ENCODE measurements at regions not wholly inside any gene's neighbourhood (a gene's known extent, or its start where the extent isn't known, plus 50 kb on each side); places are given as distances from the start of the nearest gene placed in this dataset.

GRCh38 chr19:31513841-31514240, 164.6 kb upstream of the TSHZ3 start:
- Histone ChIP-seq H3K9me3 (ENCODE audit: insufficient read depth in 2 of 2, low read depth in 1 of 2, low read length in 1 of 2) (no peaks in the 10 kb centered on the region), H2BK12ac (ENCODE audit: low read depth, low read length) (0 out of 2 replicates have a peak overlapping the region, but pooled peaks have one; percentile 39), H3K27me3 (replicated peaks in 1 of 4; ENCODE audit: control insufficient read depth in 3 of 4, extremely low read depth in 1 of 4, insufficient read depth in 3 of 4, low read length in 3 of 4) (no peaks in the 10 kb centered on the region), H3K4me2 (ENCODE audit: insufficient read depth in 1 of 2, low read depth in 2 of 2, low read length in 2 of 2) (no peak overlapping the region), H4K20me1 (replicated peaks in 1 of 2; ENCODE audit: control insufficient read depth in 1 of 2, insufficient read depth in 2 of 2, low read length in 2 of 2) (no peaks in the 10 kb centered on the region), H4K91ac (replicated peaks; ENCODE audit: insufficient read length, low read length) (peak overlapping the region; percentile 41), H3K36me3 (ENCODE audit: control insufficient read depth in 2 of 4, insufficient read depth in 4 of 4, low read length in 3 of 4) (no peaks in the 10 kb centered on the region), H3K56ac (replicated peaks; ENCODE audit: insufficient read length, low read depth, low read length) (no peak overlapping the region), H3K23me2 (ENCODE audit: low read depth, low read length) (no peaks in the 10 kb centered on the region), H3K79me1 (ENCODE audit: low read depth, low read length) (no peaks in the 10 kb centered on the region), H3K18ac (ENCODE audit: extremely low read depth, low read length) (no peak overlapping the region; the same call in 1 of the 2 replicates), H3K4me3 (ENCODE audit: extremely low read depth in 1 of 4, insufficient read depth in 2 of 4, low read depth in 3 of 4, low read length in 4 of 4) (no peak overlapping the region), H2AFZ (ENCODE audit: low read length) (no peak overlapping the region), H3K79me2 (ENCODE audit: control insufficient read depth in 1 of 2, insufficient read depth in 2 of 2, low read length in 2 of 2) (no peaks in the 10 kb centered on the region), H2AK5ac (ENCODE audit: low read depth, low read length) (no peak overlapping the region), H3K4me1 (replicated peaks in 1 of 4; ENCODE audit: control insufficient read depth in 3 of 4, insufficient read depth in 4 of 4, low read length in 3 of 4) (peaks cover 0 to 6% (median 0%) of the 10 kb centered on the region in 4 experiments; a peak in 3 of 7 replicates), H2BK120ac (replicated peaks; ENCODE audit: low read depth, low read length) (no peak overlapping the region), H2BK5ac (ENCODE audit: low read depth, low read length) (no peak overlapping the region), H2BK15ac (ENCODE audit: low read length) (0 out of 2 replicates have a peak overlapping the region, but pooled peaks have one; percentile 72), H3K14ac (ENCODE audit: insufficient read length) (no peak overlapping the region), H3K23ac (ENCODE audit: insufficient read length) (no peak overlapping the region), H3K27ac (ENCODE audit: low read depth, low read length) (no peak overlapping the region), H4K5ac (ENCODE audit: insufficient read length, low read depth, low read length) (no peak overlapping the region), H3K4ac (replicated peaks; ENCODE audit: insufficient read length, low read depth, low read length) (no peak overlapping the region), H3K9ac (replicated peaks in 1 of 4; ENCODE audit: extremely low read depth in 1 of 4, low read depth in 3 of 4, low read length in 3 of 4) (no peak overlapping the region), H4K8ac (ENCODE audit: extremely low read depth, insufficient read depth, low read length) (no peak overlapping the region), H2BK20ac (ENCODE audit: low read length) (no peak overlapping the region)
- FAIRE-seq (no peak), DNase-seq (ENCODE audit: low read depth in 1 of 2, low spot score in 2 of 2) (peak in 1 of 2 experiments; percentile 33)
- ChIA-PET POLR2A (ENCODE audit: partially characterized antibody) (no interaction called here), CTCF (ENCODE audit: partially characterized antibody) (interaction anchor here (1.1 kb wide), 1 partner anchor 35 kb away, joined by 3 read pairs; no protein-coding TSS in a partner anchor)
- WGBS, 2 experiments (ENCODE audit: extremely low coverage in 1 of 2, insufficient coverage in 1 of 2, insufficient read length in 1 of 2, insufficient replicate concordance in 2 of 2, low coverage in 1 of 2, low lambda C conversion rate in 2 of 2, missing lambda C conversion rate in 1 of 2): 90% methylated on average over 12 of the region's 13 CpGs; no CpG with 5 or more reads in 1 of the 2 experiments
- TF ChIP-seq CHD2 (IDR thresholded peaks at IDR 0.05; ENCODE audit: low read length) (no peak), ASH2L (IDR thresholded peaks at IDR 0.05; ENCODE audit: low read length) (no peak), E2F6 (IDR thresholded peaks at IDR 0.05) (no peak), PHF8 (conservative IDR thresholded peaks at IDR 0.05; ENCODE audit: low read depth, low read length) (no peak), SP4 (IDR thresholded peaks at IDR 0.05; ENCODE audit: low read length) (no peak), CREB1 (IDR thresholded peaks at IDR 0.05) (no peak), USF2 (IDR thresholded peaks at IDR 0.05; ENCODE audit: low read length) (no peak), KDM4A (IDR thresholded peaks at IDR 0.05; ENCODE audit: low read depth, low read length, severe bottlenecking) (no peak), GABPA (IDR thresholded peaks at IDR 0.05; ENCODE audit: borderline replicate concordance, insufficient read depth, low read length) (no peak), CTBP2 (IDR thresholded peaks at IDR 0.05; ENCODE audit: borderline replicate concordance, insufficient read depth, insufficient read length, low read length) (no peak), SP1 (IDR thresholded peaks at IDR 0.05; ENCODE audit: low read depth, low read length) (no peak), NRF1 (IDR thresholded peaks at IDR 0.05; ENCODE audit: low read depth, low read length) (no peak), TAF1 (IDR thresholded peaks at IDR 0.05; ENCODE audit: low read depth, low read length) (no peak)
